ENCODE measurements at regions not wholly inside any gene's neighbourhood (a gene's known extent, or its start where the extent isn't known, plus 50 kb on each side); places are given as distances from the start of the nearest gene placed in this dataset.

- POLR2A ChIA-PET = no interaction called here
- no peak for TF ChIP-seq CTCF (IDR thresholded peaks at IDR 0.05; ENCODE audit: low read depth, low read length)
- DNase-seq (ENCODE audit: low read depth, low spot score) = no peak
Measured at GRCh38 chr6:133108419-133108818, 132.7 kb upstream of the EYA4 start.

GRCh38 chr6:133114973-133115372 is 126.2 kb upstream of the EYA4 start:
- H3K4me3 ChIP-seq (ENCODE audit: low read depth, low read length) = no peak overlapping the region
- TF ChIP-seq CTCF (IDR thresholded peaks at IDR 0.05; ENCODE audit: low read depth, low read length) = no peak
- no peak for DNase-seq (ENCODE audit: low read depth, low spot score)
- H3K27me3 ChIP-seq (ENCODE audit: control insufficient read depth, insufficient read depth, low read length) = no peaks in the 10 kb centered on the region
- ChIA-PET CTCF (no interaction called here), POLR2A (no interaction called here)
- H3K27ac ChIP-seq (ENCODE audit: low read depth, low read length) = no peak overlapping the region
- no peaks in the 10 kb centered on the region for H3K9me3 ChIP-seq (ENCODE audit: control insufficient read depth, insufficient read depth, low read length)

More at GRCh38 chr6:133108419-133108818, 132.7 kb upstream of the EYA4 start:
- Histone ChIP-seq H3K27ac (ENCODE audit: low read depth, low read length) (no peak overlapping the region), H3K9me3 (ENCODE audit: control insufficient read depth, insufficient read depth, low read length) (no peaks in the 10 kb centered on the region), H3K4me3 (ENCODE audit: low read depth, low read length) (no peak overlapping the region), H3K27me3 (ENCODE audit: control insufficient read depth, insufficient read depth, low read length) (no peaks in the 10 kb centered on the region)
- CTCF ChIA-PET = no interaction called here

- TF ChIP-seq CTCF (IDR thresholded peaks at IDR 0.05; ENCODE audit: low read depth, low read length) = no peak
- ChIA-PET CTCF (no interaction called here), POLR2A (no interaction called here)
- DNase-seq (ENCODE audit: low read depth, low spot score) = no peak
- Histone ChIP-seq H3K27me3 (ENCODE audit: control insufficient read depth, insufficient read depth, low read length) (no peaks in the 10 kb centered on the region), H3K4me3 (ENCODE audit: low read depth, low read length) (no peak overlapping the region), H3K9me3 (ENCODE audit: control insufficient read depth, insufficient read depth, low read length) (no peaks in the 10 kb centered on the region), H3K27ac (ENCODE audit: low read depth, low read length) (no peak overlapping the region)
Measured at GRCh38 chr6:133115946-133116345, 125.2 kb upstream of the EYA4 start.

- H3K27ac ChIP-seq (ENCODE audit: low read depth, low read length) = no peak overlapping the region
- ChIA-PET POLR2A (no interaction called here), CTCF (no interaction called here)
- H3K9me3 ChIP-seq (ENCODE audit: control insufficient read depth, insufficient read depth, low read length) = peaks cover 4% of the 10 kb centered on the region
- DNase-seq (ENCODE audit: low read depth, low spot score) = no peak
- H3K27me3 ChIP-seq (ENCODE audit: control insufficient read depth, insufficient read depth, low read length) = no peaks in the 10 kb centered on the region
- no peak for TF ChIP-seq CTCF (IDR thresholded peaks at IDR 0.05; ENCODE audit: low read depth, low read length)
- H3K4me3 ChIP-seq (ENCODE audit: low read depth, low read length) = no peak overlapping the region
Measured at GRCh38 chr6:133128191-133128590, 113.0 kb upstream of the EYA4 start.

- no peak for TF ChIP-seq CTCF (IDR thresholded peaks at IDR 0.05; ENCODE audit: low read depth, low read length)
- no peak for DNase-seq (ENCODE audit: low read depth, low spot score)
- H3K27ac ChIP-seq (ENCODE audit: low read depth, low read length) = no peak overlapping the region
- no peak overlapping the region for H3K4me3 ChIP-seq (ENCODE audit: low read depth, low read length)
- H3K27me3 ChIP-seq (ENCODE audit: control insufficient read depth, insufficient read depth, low read length) = no peaks in the 10 kb centered on the region
- CTCF ChIA-PET = no interaction called here
- H3K9me3 ChIP-seq (ENCODE audit: control insufficient read depth, insufficient read depth, low read length) = no peaks in the 10 kb centered on the region
- POLR2A ChIA-PET = no interaction called here
Measured at GRCh38 chr6:133129556-133129955, 111.6 kb upstream of the EYA4 start.

Data from AG04450 (cell line).